Endothelial cell of umbilical vein (primary cell): ENCODE measurements at regions not wholly inside any gene's neighbourhood (a gene's known extent, or its start where the extent isn't known, plus 50 kb on each side); places are given as distances from the start of the nearest gene placed in this dataset.

ENCODE experiments used
- BruUV-seq: library from RNA; stranded (reverse); fragments of 400-500 nt; replicated peaks from 2 replicates; lab custom pipeline; 2021; lab: Mats Ljungman, UMichigan
- CTCF ChIA-PET: fragments of 300-600, 350-600 bp; sonication (Branson Sonifier 250); formaldehyde crosslinking; loops from one replicate; lab custom pipeline; 2021; ENCODE audit warnings: antibody characterized with exemption, inconsistent platforms; lab: Charles Lee
- POLR2A ChIA-PET: fragments of 300-600, 350-600 bp; sonication (Branson Sonifier 250); formaldehyde crosslinking; loops from one replicate; lab custom pipeline; 2021; ENCODE audit warnings: antibody characterized with exemption, inconsistent platforms; lab: Charles Lee
- DNase-seq: peaks from one replicate; pipeline ENCODE4 v3.0.0-alpha.2; 2011; ENCODE audit warnings: low read depth, low spot score
- FAIRE-seq: peaks from 2 replicates; lab custom pipeline; 2011; peaks lifted over from hg19 to GRCh38; lab: Jason Lieb, UNC
- H2AFZ ChIP-seq: 2 replicates; pipeline ENCODE4 v1.6.0; 2012; ENCODE audit warnings: low read depth, low read length, control low read depth, inconsistent platforms
- H3K27ac ChIP-seq: 2 replicates; pipeline ENCODE4 v1.5.1; 2011; ENCODE audit warnings: low read depth, mild to moderate bottlenecking, control low read depth, low read length, moderate library complexity; ENCODE audit not compliant: insufficient read depth
- H3K27me3 ChIP-seq, 2 experiments: 2 replicates each; pipeline versions ENCODE4 v1.6.0 to v1.6.1; 2011; ENCODE audit warnings: low read length in 2 of 2, mixed read lengths in 1 of 2; ENCODE audit not compliant: control insufficient read depth in 2 of 2, insufficient read depth in 2 of 2
- H3K36me3 ChIP-seq, 2 experiments: 2 replicates in 1 of 2; 3 replicates in 1 of 2; pipeline ENCODE4 v1.5.1; 2011; ENCODE audit warnings: low read length in 2 of 2, mild to moderate bottlenecking in 1 of 2, moderate library complexity in 1 of 2; ENCODE audit not compliant: control insufficient read depth in 2 of 2, insufficient read depth in 2 of 2; ENCODE audit errors: extremely low read depth in 1 of 2
- H3K4me1 ChIP-seq: 3 replicates; pipeline ENCODE4 v1.5.1; 2011; ENCODE audit warnings: mild to moderate bottlenecking, low read length; ENCODE audit not compliant: control insufficient read depth, insufficient read depth; ENCODE audit errors: extremely low read depth
- H3K4me2 ChIP-seq: 2 replicates; pipeline ENCODE4 v1.6.1; 2011; ENCODE audit warnings: low read length, control low read depth, mixed read lengths; ENCODE audit not compliant: insufficient read depth
- H3K4me3 ChIP-seq, 3 experiments: fragments of 200-600 bp in 1 of 3; sonication (generic), shearing (Covaris generic) in 1 of 3; replicated peaks in 1 of 3; 2 replicates each; pipeline ENCODE4 v1.5.1; 2011 to 2016; ENCODE audit warnings: control low read depth in 3 of 3, low read length in 3 of 3, mild to moderate bottlenecking in 2 of 3, inconsistent platforms in 1 of 3, low read depth in 1 of 3, moderate library complexity in 1 of 3; ENCODE audit not compliant: insufficient read depth in 1 of 3
- H3K79me2 ChIP-seq: 2 replicates; pipeline ENCODE4 v1.6.0; 2012; ENCODE audit warnings: low read length, inconsistent platforms; ENCODE audit not compliant: control insufficient read depth, insufficient read depth
- H3K9ac ChIP-seq: replicated peaks from 2 replicates; pipeline ENCODE3; 2011; ENCODE audit warnings: low read length, control low read depth; ENCODE audit not compliant: insufficient read depth; ENCODE audit errors: extremely low read depth
- H3K9me1 ChIP-seq: replicated peaks from 3 replicates; pipeline ENCODE4 v1.6.0; 2011; ENCODE audit warnings: mild to moderate bottlenecking, low read length; ENCODE audit not compliant: control insufficient read depth, insufficient read depth; ENCODE audit errors: extremely low read depth
- H3K9me3 ChIP-seq: replicated peaks from 2 replicates; pipeline ENCODE4 v1.5.1; 2012; ENCODE audit warnings: low read length, inconsistent platforms; ENCODE audit not compliant: control insufficient read depth, insufficient read depth
- H4K20me1 ChIP-seq: replicated peaks from 2 replicates; pipeline ENCODE3; 2011; ENCODE audit warnings: mild to moderate bottlenecking, low read length; ENCODE audit not compliant: control insufficient read depth, insufficient read depth; ENCODE audit errors: extremely low read depth
- CTCF ChIP-seq, 2 donors: IDR thresholded peaks; 1 replicate in 1 of 2; 2 replicates in 1 of 2; pipeline ENCODE4 v1.5.1; 2011; ENCODE audit warnings: low read length in 2 of 2, mild to moderate bottlenecking in 2 of 2, moderate library complexity in 2 of 2, control low read depth in 1 of 2, inconsistent platforms in 1 of 2, low read depth in 1 of 2; ENCODE audit not compliant: insufficient read depth in 1 of 2; ENCODE audit errors: extremely low read depth in 1 of 2
- EZH2 ChIP-seq: IDR thresholded peaks from 2 replicates; pipeline ENCODE4 v1.6.1; 2012; ENCODE audit warnings: borderline replicate concordance, low read depth, mild to moderate bottlenecking, moderate library complexity, low read length, inconsistent platforms; ENCODE audit not compliant: severe bottlenecking
- FOS ChIP-seq: IDR thresholded peaks from 2 replicates; pipeline ENCODE4 v1.6.1; 2011; ENCODE audit warnings: mild to moderate bottlenecking, low read length, moderate library complexity, borderline replicate concordance; ENCODE audit not compliant: insufficient read depth
- GATA2 ChIP-seq: IDR thresholded peaks from 2 replicates; pipeline ENCODE4 v1.7.0; 2011; ENCODE audit warnings: low read depth, mild to moderate bottlenecking, moderate library complexity, mixed read lengths, low read length; ENCODE audit not compliant: insufficient read length, insufficient read depth
- JUN ChIP-seq: IDR thresholded peaks from 2 replicates; pipeline ENCODE4 v1.6.1; 2011; ENCODE audit warnings: borderline replicate concordance, low read depth; ENCODE audit not compliant: insufficient read length, insufficient read depth
- MAX ChIP-seq: IDR thresholded peaks from 2 replicates; pipeline ENCODE4 v1.6.1; 2011; ENCODE audit not compliant: insufficient read depth, insufficient read length
- MYC ChIP-seq: IDR thresholded peaks from one replicate; pipeline ENCODE4 v1.6.1; 2011; ENCODE audit warnings: mild to moderate bottlenecking, low read depth, low read length
- POLR2A ChIP-seq: IDR thresholded peaks from 2 replicates; pipeline ENCODE4 v1.6.1; 2012; ENCODE audit warnings: low read depth, mild to moderate bottlenecking, control low read depth, low read length
- POLR2AphosphoS5 ChIP-seq: IDR thresholded peaks from 2 replicates; pipeline ENCODE4 v1.6.1; 2012; ENCODE audit warnings: low read depth, mild to moderate bottlenecking, control low read depth, low read length, moderate library complexity; ENCODE audit not compliant: insufficient read depth
- dilution Hi-C: fragments of 300-500 bp; cut with MboI; formaldehyde crosslinking; loops from one replicate; pipeline ENCODE4 v1.15.0; 2019; ENCODE audit warnings: low sequenced_read_pairs; ENCODE audit not compliant: extremely low pct_ligation_motif_present
- intact Hi-C: fragments of 100-400 bp; cut with micrococcal nuclease; formaldehyde crosslinking; loops from one replicate; pipeline ENCODE4 v1.10.0; 2022

GRCh38 chr13:111862836-111863815 is 203.8 kb upstream of the SOX1 start:
- H3K9me1 ChIP-seq: no peaks in the 10 kb centered on the region
- no peak overlapping the region for H3K27ac ChIP-seq
- dilution Hi-C loops (no loop called here), intact Hi-C loops (no loop called here)
- no peak overlapping the region for H3K4me3 ChIP-seq
- FAIRE-seq (no peak), DNase-seq (no peak)
- H2AFZ ChIP-seq: no peak overlapping the region
- H3K27me3 ChIP-seq: no peaks in the 10 kb centered on the region
- CTCF ChIA-PET: no interaction called here
- no peaks in the 10 kb centered on the region for H3K4me1 ChIP-seq
- H3K9me3 ChIP-seq: peaks cover 4% of the 10 kb centered on the region
- H3K79me2 ChIP-seq: no peaks in the 10 kb centered on the region
- no peak overlapping the region for H3K4me2 ChIP-seq
- BruUV-seq: no TSS peak
- no peak overlapping the region for H3K9ac ChIP-seq
- TF ChIP-seq FOS (no peak), POLR2AphosphoS5 (no peak), POLR2A (no peak), GATA2 (no peak), MAX (no peak)
- no peaks in the 10 kb centered on the region for H4K20me1 ChIP-seq
- POLR2A ChIA-PET: no interaction called here
- no peaks in the 10 kb centered on the region for H3K36me3 ChIP-seq

GRCh38 chr13:111864566-111864965 is 202.4 kb upstream of the SOX1 start:
- Histone ChIP-seq H3K9me1 (no peaks in the 10 kb centered on the region), H3K27me3 (no peaks in the 10 kb centered on the region), H3K4me1 (no peaks in the 10 kb centered on the region), H3K27ac (no peak overlapping the region), H3K79me2 (no peaks in the 10 kb centered on the region), H3K9me3 (peaks cover 4% of the 10 kb centered on the region), H2AFZ (no peak overlapping the region), H4K20me1 (no peaks in the 10 kb centered on the region), H3K36me3 (no peaks in the 10 kb centered on the region), H3K4me2 (no peak overlapping the region), H3K9ac (no peak overlapping the region), H3K4me3 (no peak overlapping the region)
- dilution Hi-C loops (no loop called here), intact Hi-C loops (no loop called here)
- TF ChIP-seq FOS (no peak), MAX (no peak), EZH2 (no peak), MYC (no peak), POLR2AphosphoS5 (no peak), POLR2A (no peak), CTCF (IDR thresholded peaks at IDR 0.05; ENCODE audit: extremely low read depth in 1 of 2, insufficient read depth in 1 of 2, low read depth in 1 of 2, low read length in 2 of 2) (no peak), JUN (no peak), GATA2 (no peak)
- no TSS peak for BruUV-seq
- no peak for FAIRE-seq
- ChIA-PET POLR2A (no interaction called here), CTCF (no interaction called here)
- DNase-seq: no peak
